ENCODE measurements at regions not wholly inside any gene's neighbourhood (a gene's known extent, or its start where the extent isn't known, plus 50 kb on each side); places are given as distances from the start of the nearest gene placed in this dataset.

DNA sequence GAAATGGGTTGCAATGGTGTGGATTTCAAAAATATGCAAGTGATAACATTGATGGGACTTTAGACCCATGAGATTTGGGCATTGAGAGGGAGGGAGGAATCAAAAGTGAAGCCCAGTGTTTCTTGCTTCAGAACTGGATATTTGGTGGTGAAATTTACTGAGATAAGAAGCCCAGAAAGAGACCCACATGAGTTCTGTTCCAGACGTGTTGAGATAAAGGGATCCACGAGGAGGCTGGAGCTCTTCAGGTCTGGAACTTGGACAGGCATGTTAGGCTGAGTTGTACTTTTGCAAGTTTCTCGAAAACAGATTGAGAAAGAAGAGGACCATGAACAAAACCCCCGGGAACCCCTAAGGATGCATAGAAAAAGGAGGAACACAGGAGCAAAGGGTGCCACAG is 290.2 kb downstream of the MEX3B start:
- no peak for TF ChIP-seq TAF1 (IDR thresholded peaks at IDR 0.05; ENCODE audit: borderline replicate concordance, insufficient read depth, low read length)
- no peak for TF ChIP-seq POLR2AphosphoS5 (IDR thresholded peaks at IDR 0.05; ENCODE audit: low read depth, low read length)

Data from PFSK-1 (cell line).